ENCODE measurements at regions not wholly inside any gene's neighbourhood (a gene's known extent, or its start where the extent isn't known, plus 50 kb on each side); places are given as distances from the start of the nearest gene placed in this dataset.
A peak's percentile ranks its signal among the peaks of the same experiment; 100 is the strongest.

- TF ChIP-seq TCF12 (IDR thresholded peaks at IDR 0.05; ENCODE audit: low read depth): no peak
- TF ChIP-seq YY1 (IDR thresholded peaks at IDR 0.05; ENCODE audit: low read depth): no peak
- no peak for TF ChIP-seq EGR1 (IDR thresholded peaks at IDR 0.05)
- TF ChIP-seq ZBTB7A (IDR thresholded peaks at IDR 0.05; ENCODE audit: low read depth): no peak
- TF ChIP-seq NFIC (IDR thresholded peaks at IDR 0.05): no peak
- no peak for TF ChIP-seq USF1 (IDR thresholded peaks at IDR 0.05)
- no peak for TF ChIP-seq FOXM1 (IDR thresholded peaks at IDR 0.05; ENCODE audit: borderline replicate concordance, low read depth)
Measured at GRCh38 chr12:18794000-18794399, 56.1 kb downstream of the CAPZA3 start.

- 0 out of 2 replicates have a peak, but pooled peaks have one; percentile 27 for TF ChIP-seq USF1 (IDR thresholded peaks at IDR 0.05)
- TF ChIP-seq YY1 (IDR thresholded peaks at IDR 0.05; ENCODE audit: low read depth): no peak
- no peak for TF ChIP-seq RAD21 (IDR thresholded peaks at IDR 0.05; ENCODE audit: low read depth)
Measured at GRCh38 chr12:18797604-18798003, 59.7 kb downstream of the CAPZA3 start.

GRCh38 chr12:18798535-18799361 is 60.8 kb downstream of the CAPZA3 start:
- TF ChIP-seq FOXM1 (IDR thresholded peaks at IDR 0.05; ENCODE audit: borderline replicate concordance, low read depth): no peak
- TF ChIP-seq REST (IDR thresholded peaks at IDR 0.05; ENCODE audit: low read depth): no peak
- TF ChIP-seq NFIC (IDR thresholded peaks at IDR 0.05): no peak
- no peak for TF ChIP-seq RAD21 (IDR thresholded peaks at IDR 0.05; ENCODE audit: low read depth)
- TF ChIP-seq TAF1 (IDR thresholded peaks at IDR 0.05; ENCODE audit: low read depth): no peak
- no peak for TF ChIP-seq CEBPB (IDR thresholded peaks at IDR 0.05)
- TF ChIP-seq EP300 (IDR thresholded peaks at IDR 0.05; ENCODE audit: borderline replicate concordance): no peak
- TF ChIP-seq MAX (IDR thresholded peaks at IDR 0.05): no peak
- no peak for TF ChIP-seq EGR1 (IDR thresholded peaks at IDR 0.05)
- no peak for TF ChIP-seq TEAD4 (IDR thresholded peaks at IDR 0.05)
- TF ChIP-seq TCF12 (IDR thresholded peaks at IDR 0.05; ENCODE audit: low read depth): no peak
- no peak for TF ChIP-seq ZBTB7A (IDR thresholded peaks at IDR 0.05; ENCODE audit: low read depth)
- TF ChIP-seq YY1 (IDR thresholded peaks at IDR 0.05; ENCODE audit: low read depth): no peak
- no peak for TF ChIP-seq USF1 (IDR thresholded peaks at IDR 0.05)
- TF ChIP-seq CREB1 (IDR thresholded peaks at IDR 0.05; ENCODE audit: low read depth): no peak

- TF ChIP-seq CEBPB (IDR thresholded peaks at IDR 0.05): no peak
- TF ChIP-seq YY1 (IDR thresholded peaks at IDR 0.05; ENCODE audit: low read depth): no peak
- no peak for TF ChIP-seq TEAD4 (IDR thresholded peaks at IDR 0.05)
- no peak for TF ChIP-seq USF1 (IDR thresholded peaks at IDR 0.05)
- no peak for TF ChIP-seq EGR1 (IDR thresholded peaks at IDR 0.05)
- no peak for TF ChIP-seq CREB1 (IDR thresholded peaks at IDR 0.05; ENCODE audit: low read depth)
- TF ChIP-seq RAD21 (IDR thresholded peaks at IDR 0.05; ENCODE audit: low read depth): no peak
Measured at GRCh38 chr12:18799561-18799960, 61.6 kb downstream of the CAPZA3 start.

- no peak for TF ChIP-seq CEBPB (IDR thresholded peaks at IDR 0.05)
- TF ChIP-seq NFIC (IDR thresholded peaks at IDR 0.05): no peak
- TF ChIP-seq CREB1 (IDR thresholded peaks at IDR 0.05; ENCODE audit: low read depth): no peak
- TF ChIP-seq EP300 (IDR thresholded peaks at IDR 0.05; ENCODE audit: borderline replicate concordance): no peak
- TF ChIP-seq TAF1 (IDR thresholded peaks at IDR 0.05; ENCODE audit: low read depth): no peak
- no peak for TF ChIP-seq MAX (IDR thresholded peaks at IDR 0.05)
- no peak for TF ChIP-seq YY1 (IDR thresholded peaks at IDR 0.05; ENCODE audit: low read depth)
- TF ChIP-seq FOXM1 (IDR thresholded peaks at IDR 0.05; ENCODE audit: borderline replicate concordance, low read depth): no peak
- no peak for TF ChIP-seq USF1 (IDR thresholded peaks at IDR 0.05)
- no peak for TF ChIP-seq REST (IDR thresholded peaks at IDR 0.05; ENCODE audit: low read depth)
- no peak for TF ChIP-seq EGR1 (IDR thresholded peaks at IDR 0.05)
- TF ChIP-seq TCF12 (IDR thresholded peaks at IDR 0.05; ENCODE audit: low read depth): no peak
- TF ChIP-seq TEAD4 (IDR thresholded peaks at IDR 0.05): no peak
- TF ChIP-seq ZBTB7A (IDR thresholded peaks at IDR 0.05; ENCODE audit: low read depth): no peak
Measured at GRCh38 chr12:18805516-18806248, 67.8 kb downstream of the CAPZA3 start.
